Endothelial cell of umbilical vein (primary cell): ENCODE measurements at regions not wholly inside any gene's neighbourhood (a gene's known extent, or its start where the extent isn't known, plus 50 kb on each side); places are given as distances from the start of the nearest gene placed in this dataset.

Experiments used
- BruUV-seq: library from RNA; stranded (reverse); fragments of 400-500 nt; replicated peaks from 2 replicates; lab custom pipeline; 2021; lab: Mats Ljungman, UMichigan
- CTCF ChIA-PET: fragments of 300-600, 350-600 bp; sonication (Branson Sonifier 250); formaldehyde crosslinking; loops from one replicate; lab custom pipeline; 2021; ENCODE audit warnings: antibody characterized with exemption, inconsistent platforms; lab: Charles Lee
- POLR2A ChIA-PET: fragments of 300-600, 350-600 bp; sonication (Branson Sonifier 250); formaldehyde crosslinking; loops from one replicate; lab custom pipeline; 2021; ENCODE audit warnings: antibody characterized with exemption, inconsistent platforms; lab: Charles Lee
- DNase-seq: peaks from one replicate; pipeline ENCODE4 v3.0.0-alpha.2; 2011; ENCODE audit warnings: low read depth, low spot score
- FAIRE-seq: peaks from 2 replicates; lab custom pipeline; 2011; peaks lifted over from hg19 to GRCh38; lab: Jason Lieb, UNC
- H2AFZ ChIP-seq: 2 replicates; pipeline ENCODE4 v1.6.0; 2012; ENCODE audit warnings: low read depth, low read length, control low read depth, inconsistent platforms
- H3K27ac ChIP-seq: 2 replicates; pipeline ENCODE4 v1.5.1; 2011; ENCODE audit warnings: low read depth, mild to moderate bottlenecking, control low read depth, low read length, moderate library complexity; ENCODE audit not compliant: insufficient read depth
- H3K27me3 ChIP-seq, 2 experiments: 2 replicates each; pipeline versions ENCODE4 v1.6.0 to v1.6.1; 2011; ENCODE audit warnings: low read length in 2 of 2, mixed read lengths in 1 of 2; ENCODE audit not compliant: control insufficient read depth in 2 of 2, insufficient read depth in 2 of 2
- H3K36me3 ChIP-seq, 2 experiments: 2 replicates in 1 of 2; 3 replicates in 1 of 2; pipeline ENCODE4 v1.5.1; 2011; ENCODE audit warnings: low read length in 2 of 2, mild to moderate bottlenecking in 1 of 2, moderate library complexity in 1 of 2; ENCODE audit not compliant: control insufficient read depth in 2 of 2, insufficient read depth in 2 of 2; ENCODE audit errors: extremely low read depth in 1 of 2
- H3K4me1 ChIP-seq: 3 replicates; pipeline ENCODE4 v1.5.1; 2011; ENCODE audit warnings: mild to moderate bottlenecking, low read length; ENCODE audit not compliant: control insufficient read depth, insufficient read depth; ENCODE audit errors: extremely low read depth
- H3K4me2 ChIP-seq: 2 replicates; pipeline ENCODE4 v1.6.1; 2011; ENCODE audit warnings: low read length, control low read depth, mixed read lengths; ENCODE audit not compliant: insufficient read depth
- H3K4me3 ChIP-seq, 3 experiments: fragments of 200-600 bp in 1 of 3; sonication (generic), shearing (Covaris generic) in 1 of 3; replicated peaks in 1 of 3; 2 replicates each; pipeline ENCODE4 v1.5.1; 2011 to 2016; ENCODE audit warnings: control low read depth in 3 of 3, low read length in 3 of 3, mild to moderate bottlenecking in 2 of 3, inconsistent platforms in 1 of 3, low read depth in 1 of 3, moderate library complexity in 1 of 3; ENCODE audit not compliant: insufficient read depth in 1 of 3
- H3K79me2 ChIP-seq: 2 replicates; pipeline ENCODE4 v1.6.0; 2012; ENCODE audit warnings: low read length, inconsistent platforms; ENCODE audit not compliant: control insufficient read depth, insufficient read depth
- H3K9ac ChIP-seq: replicated peaks from 2 replicates; pipeline ENCODE3; 2011; ENCODE audit warnings: low read length, control low read depth; ENCODE audit not compliant: insufficient read depth; ENCODE audit errors: extremely low read depth
- H3K9me1 ChIP-seq: replicated peaks from 3 replicates; pipeline ENCODE4 v1.6.0; 2011; ENCODE audit warnings: mild to moderate bottlenecking, low read length; ENCODE audit not compliant: control insufficient read depth, insufficient read depth; ENCODE audit errors: extremely low read depth
- H3K9me3 ChIP-seq: replicated peaks from 2 replicates; pipeline ENCODE4 v1.5.1; 2012; ENCODE audit warnings: low read length, inconsistent platforms; ENCODE audit not compliant: control insufficient read depth, insufficient read depth
- H4K20me1 ChIP-seq: replicated peaks from 2 replicates; pipeline ENCODE3; 2011; ENCODE audit warnings: mild to moderate bottlenecking, low read length; ENCODE audit not compliant: control insufficient read depth, insufficient read depth; ENCODE audit errors: extremely low read depth
- CTCF ChIP-seq, 2 donors: IDR thresholded peaks; 1 replicate in 1 of 2; 2 replicates in 1 of 2; pipeline ENCODE4 v1.5.1; 2011; ENCODE audit warnings: low read length in 2 of 2, mild to moderate bottlenecking in 2 of 2, moderate library complexity in 2 of 2, control low read depth in 1 of 2, inconsistent platforms in 1 of 2, low read depth in 1 of 2; ENCODE audit not compliant: insufficient read depth in 1 of 2; ENCODE audit errors: extremely low read depth in 1 of 2
- EZH2 ChIP-seq: IDR thresholded peaks from 2 replicates; pipeline ENCODE4 v1.6.1; 2012; ENCODE audit warnings: borderline replicate concordance, low read depth, mild to moderate bottlenecking, moderate library complexity, low read length, inconsistent platforms; ENCODE audit not compliant: severe bottlenecking
- FOS ChIP-seq: IDR thresholded peaks from 2 replicates; pipeline ENCODE4 v1.6.1; 2011; ENCODE audit warnings: mild to moderate bottlenecking, low read length, moderate library complexity, borderline replicate concordance; ENCODE audit not compliant: insufficient read depth
- GATA2 ChIP-seq: IDR thresholded peaks from 2 replicates; pipeline ENCODE4 v1.7.0; 2011; ENCODE audit warnings: low read depth, mild to moderate bottlenecking, moderate library complexity, mixed read lengths, low read length; ENCODE audit not compliant: insufficient read length, insufficient read depth
- JUN ChIP-seq: IDR thresholded peaks from 2 replicates; pipeline ENCODE4 v1.6.1; 2011; ENCODE audit warnings: borderline replicate concordance, low read depth; ENCODE audit not compliant: insufficient read length, insufficient read depth
- MAX ChIP-seq: IDR thresholded peaks from 2 replicates; pipeline ENCODE4 v1.6.1; 2011; ENCODE audit not compliant: insufficient read depth, insufficient read length
- MYC ChIP-seq: IDR thresholded peaks from one replicate; pipeline ENCODE4 v1.6.1; 2011; ENCODE audit warnings: mild to moderate bottlenecking, low read depth, low read length
- POLR2A ChIP-seq: IDR thresholded peaks from 2 replicates; pipeline ENCODE4 v1.6.1; 2012; ENCODE audit warnings: low read depth, mild to moderate bottlenecking, control low read depth, low read length
- POLR2AphosphoS5 ChIP-seq: IDR thresholded peaks from 2 replicates; pipeline ENCODE4 v1.6.1; 2012; ENCODE audit warnings: low read depth, mild to moderate bottlenecking, control low read depth, low read length, moderate library complexity; ENCODE audit not compliant: insufficient read depth
- dilution Hi-C: fragments of 300-500 bp; cut with MboI; formaldehyde crosslinking; loops from one replicate; pipeline ENCODE4 v1.15.0; 2019; ENCODE audit warnings: low sequenced_read_pairs; ENCODE audit not compliant: extremely low pct_ligation_motif_present
- intact Hi-C: fragments of 100-400 bp; cut with micrococcal nuclease; formaldehyde crosslinking; loops from one replicate; pipeline ENCODE4 v1.10.0; 2022

GRCh38 chr18:24553571-24554285, 93.3 kb downstream of the HRH4 start:
- Histone ChIP-seq H3K9me3 (no peaks in the 10 kb centered on the region), H3K79me2 (no peaks in the 10 kb centered on the region), H3K4me3 (peak overlapping the region in 1 of 3 experiments; percentile 11), H3K27ac (peak overlapping the region; percentile 42), H3K36me3 (no peaks in the 10 kb centered on the region), H3K9me1 (no peaks in the 10 kb centered on the region), H2AFZ (peak overlapping the region; percentile 99), H3K27me3 (no peaks in the 10 kb centered on the region), H4K20me1 (no peaks in the 10 kb centered on the region), H3K9ac (no peak overlapping the region), H3K4me2 (peak overlapping the region; percentile 77), H3K4me1 (peaks cover 12% of the 10 kb centered on the region)
- POLR2A ChIA-PET: no interaction called here
- intact Hi-C loops: no loop called here
- dilution Hi-C loops: no loop called here
- CTCF ChIA-PET: interaction anchor here (0.7 to 1.9 kb wide), 3 partner anchors 10 to 173 kb away, joined by 3 to 9 read pairs (median 3); no protein-coding TSS in a partner anchor
- DNase-seq (peak; percentile 65), FAIRE-seq (peak; percentile 75)
- peak; percentile 14 for TF ChIP-seq JUN
- TF ChIP-seq POLR2A: no peak
- no peak for TF ChIP-seq FOS
- TF ChIP-seq MAX: no peak
- no peak for TF ChIP-seq MYC
- no peak for TF ChIP-seq GATA2
- TF ChIP-seq POLR2AphosphoS5: no peak
- BruUV-seq: TSS peak; percentile 94

GRCh38 chr18:24558403-24558802, 98.0 kb downstream of the HRH4 start:
- CTCF ChIA-PET: interaction anchor here (1.3 kb wide), 1 partner anchor 15 kb away, joined by 5 read pairs; no protein-coding TSS in a partner anchor
- Histone ChIP-seq H3K79me2 (no peaks in the 10 kb centered on the region), H3K9me1 (no peaks in the 10 kb centered on the region), H3K9ac (no peak overlapping the region), H2AFZ (no peak overlapping the region), H3K4me2 (no peak overlapping the region), H3K9me3 (no peaks in the 10 kb centered on the region), H3K27me3 (peaks cover 7 to 12% of the 10 kb centered on the region in 2 experiments), H3K4me3 (no peak overlapping the region), H4K20me1 (no peaks in the 10 kb centered on the region), H3K4me1 (peaks cover 8% of the 10 kb centered on the region), H3K27ac (no peak overlapping the region), H3K36me3 (no peaks in the 10 kb centered on the region)
- TF ChIP-seq FOS (no peak), CTCF (IDR thresholded peaks at IDR 0.05; ENCODE audit: extremely low read depth in 1 of 2, insufficient read depth in 1 of 2, low read depth in 1 of 2, low read length in 2 of 2) (no peak), MAX (no peak), EZH2 (no peak), GATA2 (no peak), JUN (no peak), POLR2AphosphoS5 (no peak), POLR2A (no peak), MYC (no peak)
- FAIRE-seq: no peak
- DNase-seq: no peak
- dilution Hi-C loops (no loop called here), intact Hi-C loops (no loop called here)
- POLR2A ChIA-PET: no interaction called here
- BruUV-seq: no TSS peak
